GM19397 (cell line): ENCODE measurements at regions not wholly inside any gene's neighbourhood (a gene's known extent, or its start where the extent isn't known, plus 50 kb on each side); places are given as distances from the start of the nearest gene placed in this dataset.
"Not testable (repeated sequence)": the region's sequence is repeated elsewhere in the genome, so short reads cannot be mapped to it uniquely, and the experiment has no call there.

Experiments
- ATAC-seq: cut with Tn5 transposase; IDR thresholded peaks from one replicate; pipeline ENCODE4 v1.9.1; 2021; ENCODE audit warnings: mild to moderate bottlenecking, moderate library complexity; ENCODE audit not compliant: unreplicated experiment

GRCh38 chr13:74272826-74273225, 138.6 kb upstream of the KLF12 start:
- ATAC-seq, result no peak

GRCh38 chr13:74270018-74270417, 135.8 kb upstream of the KLF12 start:
- ATAC-seq, result no peak

DNA sequence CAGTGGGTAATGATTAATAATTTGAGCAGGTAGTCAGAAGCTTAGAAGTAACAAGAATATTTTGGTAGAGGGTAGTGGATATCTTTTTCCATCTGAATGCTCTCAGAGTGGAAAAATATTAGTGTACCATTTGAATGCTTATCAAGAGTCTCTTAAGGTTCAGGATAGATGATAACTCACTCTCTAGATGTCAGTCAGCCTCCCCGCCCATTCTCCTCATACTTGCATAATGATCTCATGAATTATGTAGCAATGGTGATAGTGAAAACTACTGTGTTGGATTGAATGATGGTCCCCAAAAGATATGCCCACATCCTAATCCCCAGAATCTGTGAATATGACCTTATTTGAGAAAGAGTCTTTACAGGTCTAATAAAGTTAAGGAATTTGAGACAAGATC, 132.7 kb upstream of the KLF12 start:
- ATAC-seq, result no peak

- no peak for ATAC-seq
These were observed 132.1 kb upstream of the KLF12 start for GRCh38 chr13:74266309-74266708.

GRCh38 chr13:74264333-74264732, 130.1 kb upstream of the KLF12 start:
- ATAC-seq, result no peak

- not testable (repeated sequence) for ATAC-seq
These were observed 126.2 kb upstream of the KLF12 start for GRCh38 chr13:74260420-74260819.

GRCh38 chr13:74259641-74260040, 125.4 kb upstream of the KLF12 start:
- ATAC-seq, result no peak

DNA sequence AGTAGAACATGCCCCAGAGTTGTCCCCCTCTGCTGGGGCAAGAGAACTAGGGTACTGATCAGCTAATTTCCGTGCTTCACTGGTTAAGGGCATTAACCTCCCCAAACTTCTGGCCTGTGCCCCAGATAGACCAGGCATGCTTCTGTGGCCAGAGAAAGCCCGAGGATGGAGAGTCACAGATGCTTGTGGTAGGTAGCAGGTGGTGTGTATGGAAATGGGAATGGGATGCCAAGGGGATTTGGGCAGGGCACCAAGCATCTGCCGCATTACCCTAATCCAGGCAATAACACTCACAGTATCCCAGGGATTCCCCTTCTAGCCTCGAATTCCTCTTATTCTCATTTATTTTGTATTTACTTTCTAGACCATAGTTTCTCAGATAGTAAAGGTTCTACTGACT, 124.8 kb upstream of the KLF12 start:
- no peak for ATAC-seq

GRCh38 chr13:74256969-74257368, 122.8 kb upstream of the KLF12 start:
- ATAC-seq, result no peak

- no peak for ATAC-seq
These were observed 119.0 kb upstream of the KLF12 start for GRCh38 chr13:74253161-74253560.

DNA sequence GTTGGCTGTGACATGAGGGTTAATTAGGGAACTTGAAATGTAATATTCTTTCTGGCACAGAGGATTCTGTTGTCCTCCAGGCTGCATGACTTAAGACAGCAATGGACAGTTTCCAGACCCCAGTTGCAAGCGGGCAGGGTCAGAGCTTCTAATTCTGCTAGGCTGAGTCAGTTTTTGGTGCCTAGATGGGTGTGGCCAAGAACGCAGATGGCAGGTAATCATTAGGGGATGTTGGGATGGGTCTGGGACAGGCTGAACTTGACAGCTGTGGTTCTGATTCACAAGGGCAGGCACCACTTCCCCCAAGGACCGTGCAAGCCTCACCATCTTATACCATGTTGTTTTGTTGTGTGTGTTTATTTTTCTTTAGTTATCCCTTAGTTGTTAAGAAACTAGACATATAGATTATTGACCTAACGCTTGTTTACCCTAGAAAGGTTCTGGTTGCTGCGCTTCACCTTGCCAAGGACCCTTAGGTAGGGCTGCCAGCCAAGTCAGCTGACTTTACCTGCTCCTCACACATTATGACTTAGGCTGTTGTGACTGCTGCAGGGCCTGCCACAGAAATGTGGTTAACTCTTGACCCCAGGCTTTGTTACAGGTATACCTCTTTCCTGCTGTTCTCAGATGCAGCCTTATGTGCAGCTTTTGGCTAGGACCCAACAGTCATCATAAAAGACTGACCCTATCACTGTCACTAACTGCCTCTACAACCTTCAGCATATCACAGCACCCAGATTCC, 117.7 kb upstream of the KLF12 start:
- ATAC-seq, result no peak

- no peak for ATAC-seq
These were observed 116.6 kb upstream of the KLF12 start for GRCh38 chr13:74250738-74251190.

- ATAC-seq, result no peak
These were observed 114.3 kb upstream of the KLF12 start for GRCh38 chr13:74248477-74248876.

- ATAC-seq, result no peak
These were observed 112.3 kb upstream of the KLF12 start for GRCh38 chr13:74246487-74246886.

DNA sequence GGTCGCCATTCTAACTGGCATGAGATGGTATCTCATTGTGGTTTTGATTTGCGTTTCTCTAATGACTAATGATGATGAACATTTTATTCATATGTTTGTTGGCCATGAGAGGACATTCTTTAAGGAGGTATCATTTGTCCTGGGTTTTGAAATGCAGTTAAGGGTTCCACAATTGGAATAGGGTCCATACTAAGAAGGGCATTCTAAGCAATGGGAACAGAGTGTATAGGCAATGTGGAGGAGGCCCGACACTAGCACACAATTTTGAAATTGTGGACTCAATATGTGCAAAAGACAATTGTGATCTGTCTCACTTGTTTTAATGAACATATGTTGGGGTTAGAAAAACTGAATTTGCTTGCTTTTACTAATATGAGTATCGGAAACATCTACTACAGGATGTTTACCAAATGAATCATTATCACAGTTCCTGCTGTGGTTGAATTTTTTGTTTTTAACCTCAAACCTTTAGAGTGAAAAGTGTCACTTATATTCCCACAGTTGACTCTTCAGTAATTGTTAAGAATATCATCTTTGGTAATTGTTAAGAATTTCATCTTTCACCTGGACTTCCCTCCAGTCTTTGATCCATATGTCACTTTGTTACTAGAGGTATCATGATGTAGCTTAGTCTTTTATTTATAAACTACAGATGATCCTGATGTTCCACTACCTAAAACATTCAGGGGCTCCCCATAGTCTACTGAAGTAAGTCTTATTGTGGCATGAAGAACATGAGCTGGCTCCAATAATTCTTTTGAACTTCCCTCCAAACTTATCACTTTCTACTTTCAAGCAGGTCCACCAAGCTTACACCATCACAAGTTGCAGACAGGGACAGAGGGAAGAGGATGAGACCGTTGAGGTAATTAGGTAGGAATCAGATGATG, 109.7 kb upstream of the KLF12 start:
- ATAC-seq, result no peak

DNA sequence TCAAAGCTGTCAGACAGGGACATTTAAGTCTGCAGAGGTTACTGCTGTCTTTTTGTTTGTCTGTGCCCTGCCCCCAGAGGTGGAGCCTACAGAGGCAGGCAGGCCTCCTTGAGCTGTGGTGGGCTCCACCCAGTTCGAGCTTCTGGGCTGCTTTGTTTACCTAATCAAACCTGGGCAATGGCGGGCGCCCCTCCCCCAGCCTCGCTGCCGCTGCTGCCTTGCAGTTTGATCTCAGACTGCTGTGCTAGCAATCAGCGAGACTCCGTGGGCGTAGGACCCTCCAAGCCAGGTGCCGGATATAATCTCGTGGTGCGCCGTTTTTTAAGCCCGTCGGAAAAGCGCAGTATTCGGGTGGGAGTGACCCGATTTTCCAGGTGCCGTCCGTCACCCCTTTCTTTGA, 107.1 kb upstream of the KLF12 start:
- ATAC-seq, result not testable (repeated sequence)

- no peak for ATAC-seq
These were observed 96.8 kb upstream of the KLF12 start for GRCh38 chr13:74230984-74231501.

GRCh38 chr13:74229242-74229641, 95.0 kb upstream of the KLF12 start:
- no peak for ATAC-seq

DNA sequence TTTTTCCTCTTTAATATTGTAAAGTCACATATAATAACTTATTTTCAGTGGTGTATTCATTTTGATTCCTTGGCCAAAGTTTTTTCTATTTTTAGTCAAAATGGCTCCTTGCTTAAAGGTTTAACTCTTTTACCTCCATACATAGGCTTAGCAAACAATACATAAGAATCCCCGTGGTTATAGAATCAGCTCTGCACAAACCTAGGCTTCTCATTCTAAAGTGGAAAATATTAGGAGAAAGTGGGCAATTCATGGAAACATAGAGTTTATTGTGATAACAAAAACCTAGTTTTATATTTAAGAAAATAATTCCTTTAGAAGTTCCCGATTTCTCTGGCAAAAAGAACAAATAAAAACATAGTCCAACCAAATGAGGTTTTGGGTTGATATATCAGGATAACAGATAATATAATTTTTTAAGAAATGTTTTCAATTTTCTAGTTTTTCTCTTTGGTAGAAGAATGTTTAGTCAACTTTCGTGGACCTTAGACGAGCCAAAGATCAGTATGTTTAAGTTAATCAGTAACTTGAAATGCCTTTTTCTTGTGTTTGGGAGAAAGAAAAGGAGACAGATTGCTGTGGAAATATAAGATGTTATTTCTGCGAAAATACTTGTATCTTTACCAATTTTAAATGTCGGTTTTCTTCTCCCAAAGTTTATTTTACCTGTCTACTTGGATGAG, 93.4 kb upstream of the KLF12 start:
- ATAC-seq, result no peak

GRCh38 chr13:74226791-74227475, 92.7 kb upstream of the KLF12 start:
- ATAC-seq, result no peak

- no peak for ATAC-seq
These were observed 87.5 kb upstream of the KLF12 start for GRCh38 chr13:74221752-74222151.
